BLaER1 treated with 17β-estradiol and CSF1 and Interleukin-3, amounts not matched to agents 10 nM and 100 nM (cell line): ENCODE measurements at regions not wholly inside any gene's neighbourhood (a gene's known extent, or its start where the extent isn't known, plus 50 kb on each side); places are given as distances from the start of the nearest gene placed in this dataset.
"Not testable (repeated sequence)": the region's sequence is repeated elsewhere in the genome, so short reads cannot be mapped to it uniquely, and the experiment has no call there.

Experiments used
- H3K27ac ChIP-seq, 11 experiments: shearing (Covaris generic); formaldehyde crosslinking; 2 replicates each; pipeline ENCODE4 v1.8.1; 2022
- H3K27me3 ChIP-seq, 11 experiments: shearing (Covaris generic); formaldehyde crosslinking; 2 replicates each; pipeline ENCODE4 v1.8.1; 2022
- H3K36me3 ChIP-seq, 11 experiments: shearing (Covaris generic); formaldehyde crosslinking; 2 replicates each; pipeline ENCODE4 v1.8.1; 2022
- H3K4me1 ChIP-seq, 10 experiments: shearing (Covaris generic); formaldehyde crosslinking; 2 replicates each; pipeline ENCODE4 v1.8.1; 2022
- H3K4me2 ChIP-seq, 11 experiments: shearing (Covaris generic); formaldehyde crosslinking; 2 replicates each; pipeline ENCODE4 v1.8.1; 2022
- H3K4me3 ChIP-seq, 10 experiments: shearing (Covaris generic); formaldehyde crosslinking; 2 replicates each; pipeline ENCODE4 v1.8.1; 2022
- H3K9ac ChIP-seq, 11 experiments: shearing (Covaris generic); formaldehyde crosslinking; 2 replicates each; pipeline ENCODE4 v1.8.1; 2022
- H3K9me3 ChIP-seq, 11 experiments: shearing (Covaris generic); formaldehyde crosslinking; replicated peaks in 1 of 11; 2 replicates each; pipeline ENCODE4 v1.8.1; 2022
- H4K20me1 ChIP-seq, 11 experiments: shearing (Covaris generic); formaldehyde crosslinking; 2 replicates each; pipeline ENCODE4 v1.8.1; 2022
- Cebpa-rat ChIP-seq, 11 experiments: shearing (Covaris generic); IDR thresholded peaks; 2 replicates each; pipeline ENCODE4 v1.8.1; 2022

DNA sequence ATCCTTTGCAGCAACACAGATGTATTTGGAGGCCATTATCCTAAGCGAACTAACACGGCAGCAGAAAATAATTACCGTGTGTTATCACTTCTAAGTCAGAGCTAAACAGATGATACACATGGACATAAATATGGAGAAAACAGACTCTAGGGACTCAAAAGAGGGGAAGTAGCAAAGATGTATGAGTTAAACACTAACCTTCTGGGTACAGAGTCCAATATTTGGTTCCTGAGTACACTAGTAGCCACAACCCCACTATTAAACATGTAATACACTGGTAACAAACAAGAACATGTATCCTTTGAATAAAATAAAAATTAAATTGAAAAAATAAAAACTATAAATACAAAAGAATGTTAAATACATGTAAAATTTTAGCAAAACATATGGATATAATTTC is 118.0 kb upstream of the SLITRK5 start:
- no peaks in the 10 kb centered on the region for H3K27me3 ChIP-seq
- no peak overlapping the region for H3K27ac ChIP-seq
- H3K9me3 ChIP-seq = no peaks in the 10 kb centered on the region
- H3K4me1 ChIP-seq = no peaks in the 10 kb centered on the region
- H3K9ac ChIP-seq = no peak overlapping the region
- no peak for TF ChIP-seq Cebpa-rat (IDR thresholded peaks at IDR 0.05)
- no peak overlapping the region for H3K4me2 ChIP-seq
- no peaks in the 10 kb centered on the region for H4K20me1 ChIP-seq
- no peak overlapping the region for H3K4me3 ChIP-seq
- H3K36me3 ChIP-seq = no peaks in the 10 kb centered on the region

GRCh38 chr13:87554045-87554444 is 117.1 kb upstream of the SLITRK5 start:
- H3K36me3 ChIP-seq = no peaks in the 10 kb centered on the region
- no peak overlapping the region for H3K27ac ChIP-seq
- no peak overlapping the region for H3K4me3 ChIP-seq
- H4K20me1 ChIP-seq = no peaks in the 10 kb centered on the region
- no peaks in the 10 kb centered on the region for H3K4me1 ChIP-seq
- no peaks in the 10 kb centered on the region for H3K9me3 ChIP-seq
- no peak for TF ChIP-seq Cebpa-rat (IDR thresholded peaks at IDR 0.05)
- no peak overlapping the region for H3K9ac ChIP-seq
- no peak overlapping the region for H3K4me2 ChIP-seq
- no peaks in the 10 kb centered on the region for H3K27me3 ChIP-seq

GRCh38 chr13:87557788-87558187 is 113.4 kb upstream of the SLITRK5 start:
- Histone ChIP-seq H3K27me3 (no peaks in the 10 kb centered on the region), H3K9me3 (peaks cover 0 to 9% (median 7%) of the 10 kb centered on the region in 11 experiments; a peak in 12 of 22 replicates), H3K9ac (no peak overlapping the region), H3K4me1 (peaks cover 0 to 7% (median 0%) of the 10 kb centered on the region in 10 experiments; a peak in 2 of 20 replicates), H3K36me3 (no peaks in the 10 kb centered on the region), H4K20me1 (no peaks in the 10 kb centered on the region), H3K27ac (no peak overlapping the region), H3K4me3 (no peak overlapping the region), H3K4me2 (no peak overlapping the region)
- no peak for TF ChIP-seq Cebpa-rat (IDR thresholded peaks at IDR 0.05)

GRCh38 chr13:87561580-87561979 is 109.6 kb upstream of the SLITRK5 start:
- not testable (repeated sequence) for H3K9me3 ChIP-seq, H3K27me3 ChIP-seq, H3K27ac ChIP-seq, H3K36me3 ChIP-seq, H4K20me1 ChIP-seq, H3K4me3 ChIP-seq, H3K9ac ChIP-seq, H3K4me2 ChIP-seq
- H3K4me1 ChIP-seq = peaks cover 0 to 11% (median 0%) of the 10 kb centered on the region in 10 experiments; a peak in 2 of 20 replicates

DNA sequence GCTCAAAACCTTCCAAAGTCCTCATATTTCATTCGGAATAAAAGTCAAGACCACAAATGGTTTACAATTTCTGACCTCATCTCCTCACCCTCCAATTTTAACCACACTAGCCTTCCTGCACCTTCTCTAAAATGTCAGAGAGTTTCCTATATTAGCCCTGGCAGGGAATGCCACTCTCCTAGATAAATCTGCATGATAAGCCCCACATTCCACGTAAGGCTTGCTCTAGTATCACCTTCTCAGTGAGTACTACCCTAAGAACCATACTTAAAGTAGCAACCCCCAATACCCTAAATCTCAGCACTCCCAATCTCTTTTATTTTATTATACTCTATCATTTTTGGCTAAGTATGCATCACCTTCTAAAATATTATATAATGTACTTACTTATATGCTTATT is 100.5 kb upstream of the SLITRK5 start:
- no peak overlapping the region for H3K9ac ChIP-seq
- H3K4me1 ChIP-seq = no peaks in the 10 kb centered on the region
- H3K9me3 ChIP-seq = no peaks in the 10 kb centered on the region
- H3K36me3 ChIP-seq = no peaks in the 10 kb centered on the region
- no peaks in the 10 kb centered on the region for H4K20me1 ChIP-seq
- no peak overlapping the region for H3K4me2 ChIP-seq
- no peak overlapping the region for H3K27ac ChIP-seq
- H3K27me3 ChIP-seq = no peaks in the 10 kb centered on the region
- no peak for TF ChIP-seq Cebpa-rat (IDR thresholded peaks at IDR 0.05)
- no peak overlapping the region for H3K4me3 ChIP-seq

GRCh38 chr13:87582399-87582798 is 88.8 kb upstream of the SLITRK5 start:
- Histone ChIP-seq H3K4me3 (no peak overlapping the region), H3K27me3 (no peaks in the 10 kb centered on the region), H3K4me2 (no peak overlapping the region), H3K4me1 (no peaks in the 10 kb centered on the region), H3K9me3 (no peaks in the 10 kb centered on the region), H3K36me3 (no peaks in the 10 kb centered on the region), H4K20me1 (no peaks in the 10 kb centered on the region), H3K9ac (no peak overlapping the region), H3K27ac (no peak overlapping the region)
- no peak for TF ChIP-seq Cebpa-rat (IDR thresholded peaks at IDR 0.05)

- H3K9me3 ChIP-seq = no peaks in the 10 kb centered on the region
- H3K4me3 ChIP-seq = no peak overlapping the region
- no peak overlapping the region for H3K27ac ChIP-seq
- no peaks in the 10 kb centered on the region for H3K27me3 ChIP-seq
- no peak for TF ChIP-seq Cebpa-rat (IDR thresholded peaks at IDR 0.05)
- H3K36me3 ChIP-seq = no peaks in the 10 kb centered on the region
- no peaks in the 10 kb centered on the region for H4K20me1 ChIP-seq
- H3K4me2 ChIP-seq = no peak overlapping the region
- H3K4me1 ChIP-seq = no peaks in the 10 kb centered on the region
- no peak overlapping the region for H3K9ac ChIP-seq
These were observed 80.7 kb upstream of the SLITRK5 start for GRCh38 chr13:87590518-87590917.

DNA sequence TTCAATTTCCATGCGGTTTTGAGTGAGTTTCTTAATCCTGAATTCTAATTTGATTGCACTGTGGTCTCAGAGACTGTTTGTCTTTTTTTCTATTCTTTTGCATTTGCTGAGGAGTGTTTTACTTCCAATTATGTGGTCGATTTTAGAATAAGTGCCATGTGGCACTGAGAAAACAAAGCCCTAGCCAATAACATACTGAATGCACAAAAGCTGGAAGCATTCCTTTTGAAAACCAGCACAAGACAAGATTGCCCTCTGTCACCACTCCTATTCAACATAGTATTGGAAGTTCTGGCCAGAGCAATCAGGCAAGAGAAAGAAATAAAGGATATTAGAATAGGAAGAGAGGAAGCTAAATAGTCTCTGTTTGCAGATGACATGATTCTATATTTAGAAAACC is 66.7 kb upstream of the SLITRK5 start:
- not testable (repeated sequence) for H3K4me1 ChIP-seq, H3K36me3 ChIP-seq, H4K20me1 ChIP-seq, H3K27me3 ChIP-seq, H3K4me3 ChIP-seq, H3K27ac ChIP-seq, H3K4me2 ChIP-seq, H3K9ac ChIP-seq, H3K9me3 ChIP-seq

- H3K36me3 ChIP-seq = no peaks in the 10 kb centered on the region
- H3K4me1 ChIP-seq = no peaks in the 10 kb centered on the region
- no peak overlapping the region for H3K27ac ChIP-seq
- no peak overlapping the region for H3K9ac ChIP-seq
- no peak overlapping the region for H3K4me2 ChIP-seq
- TF ChIP-seq Cebpa-rat (IDR thresholded peaks at IDR 0.05) = no peak
- no peaks in the 10 kb centered on the region for H4K20me1 ChIP-seq
- no peaks in the 10 kb centered on the region for H3K27me3 ChIP-seq
- H3K4me3 ChIP-seq = no peak overlapping the region
- peaks cover 0 to 6% (median 0%) of the 10 kb centered on the region in 11 experiments; a peak in 1 of 22 replicates for H3K9me3 ChIP-seq
These were observed 63.9 kb upstream of the SLITRK5 start for GRCh38 chr13:87607266-87607665.

GRCh38 chr13:87614276-87614675 is 56.9 kb upstream of the SLITRK5 start:
- Histone ChIP-seq H3K4me2 (no peak overlapping the region), H3K9ac (no peak overlapping the region), H4K20me1 (no peaks in the 10 kb centered on the region), H3K4me3 (no peak overlapping the region), H3K27ac (no peak overlapping the region), H3K4me1 (no peaks in the 10 kb centered on the region), H3K27me3 (no peaks in the 10 kb centered on the region), H3K9me3 (no peaks in the 10 kb centered on the region), H3K36me3 (no peaks in the 10 kb centered on the region)
- TF ChIP-seq Cebpa-rat (IDR thresholded peaks at IDR 0.05) = no peak
